ENCODE measurements at regions not wholly inside any gene's neighbourhood (a gene's known extent, or its start where the extent isn't known, plus 50 kb on each side); places are given as distances from the start of the nearest gene placed in this dataset.

- no peak for TF ChIP-seq CTCF (IDR thresholded peaks at IDR 0.05)
Measured at GRCh38 chr1:83705091-83705490, 293.8 kb downstream of the TTLL7 start.

- TF ChIP-seq CTCF (IDR thresholded peaks at IDR 0.05) = no peak
Measured at GRCh38 chr1:83704350-83704749, 294.6 kb downstream of the TTLL7 start.

GRCh38 chr1:83702356-83702755 lies 296.6 kb downstream of the TTLL7 start:
- no peak for TF ChIP-seq CTCF (IDR thresholded peaks at IDR 0.05)

GRCh38 chr1:83701355-83701754 lies 297.6 kb downstream of the TTLL7 start:
- TF ChIP-seq CTCF (IDR thresholded peaks at IDR 0.05) = no peak

- no peak for TF ChIP-seq CTCF (IDR thresholded peaks at IDR 0.05)
Measured at GRCh38 chr1:83698644-83699043, 300.3 kb downstream of the TTLL7 start.

GRCh38 chr1:83697961-83698360 lies 301.0 kb downstream of the TTLL7 start:
- TF ChIP-seq CTCF (IDR thresholded peaks at IDR 0.05) = no peak

- TF ChIP-seq CTCF (IDR thresholded peaks at IDR 0.05) = no peak
Measured at GRCh38 chr1:83697220-83697619, 301.7 kb downstream of the TTLL7 start.

GRCh38 chr1:83694449-83694848 lies 304.5 kb downstream of the TTLL7 start:
- TF ChIP-seq CTCF (IDR thresholded peaks at IDR 0.05) = no peak
